Lung (tissue), 11 donors: ENCODE measurements at regions not wholly inside any gene's neighbourhood (a gene's known extent, or its start where the extent isn't known, plus 50 kb on each side); places are given as distances from the start of the nearest gene placed in this dataset.
A peak's percentile ranks its signal among the peaks of the same experiment; 100 is the strongest.
"Not testable (repeated sequence)": the region's sequence is repeated elsewhere in the genome, so short reads cannot be mapped to it uniquely, and the experiment has no call there.

Experiments
- ATAC-seq: fragments of 200-7000 bp; cut with Tn5 transposase; one replicate; pipeline ENCODE4 v1.9.1; 2020; ENCODE audit warnings: moderate number of reproducible peaks; ENCODE audit not compliant: insufficient read depth, low FRiP score
- DNase-seq, 3 donors: peaks; one replicate each; pipeline ENCODE4 v3.0.0-alpha.2; 2013 to 2017
- H3K27ac ChIP-seq, 2 donors: one replicate each; pipeline ENCODE4 v1.5.1; 2013; ENCODE audit warnings: mild to moderate bottlenecking in 2 of 2, moderate library complexity in 2 of 2, control low read depth in 1 of 2, inconsistent platforms in 1 of 2, low read depth in 1 of 2, low read length in 1 of 2
- H3K27me3 ChIP-seq, 3 donors: one replicate each; pipeline ENCODE4 v1.5.1; 2013; ENCODE audit warnings: low read length in 2 of 3; ENCODE audit not compliant: control insufficient read depth in 3 of 3, insufficient read depth in 3 of 3
- H3K36me3 ChIP-seq, 4 donors: one replicate each; pipeline ENCODE4 v1.5.1; 2013; ENCODE audit warnings: low read length in 4 of 4, mild to moderate bottlenecking in 1 of 4, moderate library complexity in 1 of 4; ENCODE audit not compliant: control insufficient read depth in 4 of 4, insufficient read depth in 4 of 4
- H3K4me1 ChIP-seq, 5 donors: one replicate each; pipeline ENCODE4 v1.5.1; 2013; ENCODE audit warnings: low read length in 5 of 5, mild to moderate bottlenecking in 2 of 5, moderate library complexity in 1 of 5; ENCODE audit not compliant: control insufficient read depth in 5 of 5, insufficient read depth in 5 of 5
- H3K4me3 ChIP-seq: one replicate; pipeline ENCODE4 v1.5.1; 2013; ENCODE audit warnings: mild to moderate bottlenecking, control low read depth, moderate library complexity
- H3K9ac ChIP-seq, 2 donors: one replicate each; pipeline ENCODE4 v1.5.1; 2013; ENCODE audit warnings: low read length in 2 of 2, control low read depth in 1 of 2; ENCODE audit not compliant: insufficient read depth in 1 of 2
- H3K9me3 ChIP-seq, 4 donors: one replicate each; pipeline ENCODE4 v1.5.1; 2013; ENCODE audit warnings: low read length in 3 of 4, mild to moderate bottlenecking in 1 of 4, moderate library complexity in 1 of 4; ENCODE audit not compliant: control insufficient read depth in 4 of 4, insufficient read depth in 3 of 4
- WGBS, 2 donors: extraction: QIAGEN DNeasy Blood & Tissue Kit; methylation state at CpG; one replicate each; pipeline ENCODE4 v1.1.7; 2013; 5-methylcytosine and 5-hydroxymethylcytosine counted together
- TF ChIP-seq, protein P1 (sequence below): IDR thresholded peaks from 2 replicates; pipeline ENCODE4 v1.5.1; 2012; ENCODE audit warnings: mild to moderate bottlenecking; ENCODE audit errors: control extremely low read depth, extremely low read depth
- donor health status: control.
- donor health status: control.
- donor health status: Bipolar disorder and iron deficiency.
- donor health status: healthy.
- donor health status: DM: yes; HTN: yes; CAD: no.

GRCh38 chr5:93993161-93993560, 251.8 kb upstream of the POU5F2 start:
- 88 to 91% methylated on average over 2 of the region's 2 CpGs for WGBS, 2 donors
- ATAC-seq (no peak), DNase-seq (peak in 2 of 3 donors; percentile 13 to 20)
- no peaks in the 10 kb centered on the region for H3K27me3 ChIP-seq
- peaks cover 0 to 4% (median 0%) of the 10 kb centered on the region in 5 donors for H3K4me1 ChIP-seq
- TF ChIP-seq, protein P1, sequence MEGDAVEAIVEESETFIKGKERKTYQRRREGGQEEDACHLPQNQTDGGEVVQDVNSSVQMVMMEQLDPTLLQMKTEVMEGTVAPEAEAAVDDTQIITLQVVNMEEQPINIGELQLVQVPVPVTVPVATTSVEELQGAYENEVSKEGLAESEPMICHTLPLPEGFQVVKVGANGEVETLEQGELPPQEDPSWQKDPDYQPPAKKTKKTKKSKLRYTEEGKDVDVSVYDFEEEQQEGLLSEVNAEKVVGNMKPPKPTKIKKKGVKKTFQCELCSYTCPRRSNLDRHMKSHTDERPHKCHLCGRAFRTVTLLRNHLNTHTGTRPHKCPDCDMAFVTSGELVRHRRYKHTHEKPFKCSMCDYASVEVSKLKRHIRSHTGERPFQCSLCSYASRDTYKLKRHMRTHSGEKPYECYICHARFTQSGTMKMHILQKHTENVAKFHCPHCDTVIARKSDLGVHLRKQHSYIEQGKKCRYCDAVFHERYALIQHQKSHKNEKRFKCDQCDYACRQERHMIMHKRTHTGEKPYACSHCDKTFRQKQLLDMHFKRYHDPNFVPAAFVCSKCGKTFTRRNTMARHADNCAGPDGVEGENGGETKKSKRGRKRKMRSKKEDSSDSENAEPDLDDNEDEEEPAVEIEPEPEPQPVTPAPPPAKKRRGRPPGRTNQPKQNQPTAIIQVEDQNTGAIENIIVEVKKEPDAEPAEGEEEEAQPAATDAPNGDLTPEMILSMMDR, result no peak
- no peak overlapping the region for H3K27ac ChIP-seq
- no peak overlapping the region for H3K4me3 ChIP-seq
- H3K9me3 ChIP-seq, result no peaks in the 10 kb centered on the region
- peaks cover 0 to 4% (median 0%) of the 10 kb centered on the region in 4 donors for H3K36me3 ChIP-seq
- no peak overlapping the region for H3K9ac ChIP-seq

GRCh38 chr5:93990504-93991070, 249.2 kb upstream of the POU5F2 start:
- Histone ChIP-seq H3K9me3 (no peaks in the 10 kb centered on the region), H3K27me3 (no peaks in the 10 kb centered on the region), H3K4me1 (peaks cover 0 to 4% (median 0%) of the 10 kb centered on the region in 5 donors), H3K4me3 (no peak overlapping the region), H3K9ac (no peak overlapping the region), H3K36me3 (peaks cover 0 to 4% (median under 1%) of the 10 kb centered on the region in 4 donors), H3K27ac (no peak overlapping the region)
- WGBS, 2 donors, result 77 to 84% methylated on average over 2 of the region's 2 CpGs
- peak in 2 of 3 donors; percentile 15 to 16 for DNase-seq
- ATAC-seq, result no peak
- TF ChIP-seq, protein P1, result no peak

DNA sequence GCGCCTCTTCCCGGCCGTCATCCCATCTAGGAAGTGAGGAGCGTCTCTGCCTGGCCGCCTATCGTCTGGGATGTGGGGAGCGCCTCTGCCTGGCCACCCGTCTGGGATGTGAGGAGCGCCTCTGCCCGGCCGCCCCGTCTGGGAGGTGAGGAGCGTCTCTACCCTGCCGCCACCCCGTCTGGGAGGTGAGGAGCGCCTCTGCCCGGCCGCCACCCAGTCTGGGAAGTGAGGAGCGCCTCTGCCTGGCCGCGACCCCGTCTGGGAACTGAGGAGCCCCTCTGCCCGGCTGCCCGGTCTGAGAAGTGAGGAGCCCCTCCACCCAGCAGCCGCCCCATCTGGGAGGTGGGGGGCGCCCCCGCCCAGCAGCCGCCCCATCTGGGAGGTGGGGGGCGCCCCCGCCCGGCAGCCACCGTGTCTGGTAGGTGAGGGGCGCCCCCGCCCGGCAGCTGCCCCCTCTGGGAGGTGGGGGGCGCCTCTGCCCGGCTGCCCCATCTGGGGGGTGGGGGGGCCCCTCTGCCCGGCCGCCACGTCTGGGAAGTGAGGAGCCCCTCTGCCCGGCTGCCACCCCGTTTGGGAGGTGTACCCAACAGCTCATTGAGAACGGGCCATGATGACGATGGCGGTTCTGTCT, 244.7 kb upstream of the POU5F2 start:
- not testable (repeated sequence) for H3K36me3 ChIP-seq, H3K4me3 ChIP-seq, H3K9ac ChIP-seq, H3K27me3 ChIP-seq, H3K9me3 ChIP-seq, ATAC-seq, DNase-seq, H3K27ac ChIP-seq, H3K4me1 ChIP-seq
- WGBS, 2 donors, result 97% methylated on average over 39 to 45 of the region's 45 CpGs

- Histone ChIP-seq H3K36me3 (peaks cover 0 to 8% (median 4%) of the 10 kb centered on the region in 4 donors), H3K27me3 (no peaks in the 10 kb centered on the region), H3K9me3 (peaks cover 0 to 21% (median 4%) of the 10 kb centered on the region in 4 donors), H3K4me1 (no peaks in the 10 kb centered on the region), H3K27ac (no peak overlapping the region), H3K4me3 (no peak overlapping the region), H3K9ac (no peak overlapping the region)
- no peak for ATAC-seq
- DNase-seq, result no peak
- TF ChIP-seq, protein P1, result no peak
Observed at GRCh38 chr5:93978222-93978621, 236.8 kb upstream of the POU5F2 start.
